ENCODE measurements at regions not wholly inside any gene's neighbourhood (a gene's known extent, or its start where the extent isn't known, plus 50 kb on each side); places are given as distances from the start of the nearest gene placed in this dataset.

DNA sequence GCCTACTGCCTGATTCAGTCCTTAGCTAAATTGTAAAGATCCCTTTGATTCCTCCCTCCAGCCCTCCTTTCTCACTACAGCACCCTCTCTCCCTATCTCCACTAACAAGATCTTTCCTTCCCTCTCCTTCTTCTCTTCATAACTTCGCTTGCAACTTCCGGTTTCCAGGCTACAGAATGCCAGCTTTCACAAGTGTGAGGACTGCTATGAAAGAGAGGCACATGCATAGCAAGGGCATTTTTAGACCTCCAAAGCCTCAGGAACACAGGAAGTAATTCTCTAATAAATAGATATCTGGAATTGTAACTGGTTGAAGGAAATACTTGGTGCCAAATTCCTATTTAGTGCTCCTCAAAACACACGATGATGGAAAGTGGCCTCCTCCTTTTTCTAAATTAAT is 196.7 kb downstream of the HLX start (continued):
- TF ChIP-seq, protein P1, sequence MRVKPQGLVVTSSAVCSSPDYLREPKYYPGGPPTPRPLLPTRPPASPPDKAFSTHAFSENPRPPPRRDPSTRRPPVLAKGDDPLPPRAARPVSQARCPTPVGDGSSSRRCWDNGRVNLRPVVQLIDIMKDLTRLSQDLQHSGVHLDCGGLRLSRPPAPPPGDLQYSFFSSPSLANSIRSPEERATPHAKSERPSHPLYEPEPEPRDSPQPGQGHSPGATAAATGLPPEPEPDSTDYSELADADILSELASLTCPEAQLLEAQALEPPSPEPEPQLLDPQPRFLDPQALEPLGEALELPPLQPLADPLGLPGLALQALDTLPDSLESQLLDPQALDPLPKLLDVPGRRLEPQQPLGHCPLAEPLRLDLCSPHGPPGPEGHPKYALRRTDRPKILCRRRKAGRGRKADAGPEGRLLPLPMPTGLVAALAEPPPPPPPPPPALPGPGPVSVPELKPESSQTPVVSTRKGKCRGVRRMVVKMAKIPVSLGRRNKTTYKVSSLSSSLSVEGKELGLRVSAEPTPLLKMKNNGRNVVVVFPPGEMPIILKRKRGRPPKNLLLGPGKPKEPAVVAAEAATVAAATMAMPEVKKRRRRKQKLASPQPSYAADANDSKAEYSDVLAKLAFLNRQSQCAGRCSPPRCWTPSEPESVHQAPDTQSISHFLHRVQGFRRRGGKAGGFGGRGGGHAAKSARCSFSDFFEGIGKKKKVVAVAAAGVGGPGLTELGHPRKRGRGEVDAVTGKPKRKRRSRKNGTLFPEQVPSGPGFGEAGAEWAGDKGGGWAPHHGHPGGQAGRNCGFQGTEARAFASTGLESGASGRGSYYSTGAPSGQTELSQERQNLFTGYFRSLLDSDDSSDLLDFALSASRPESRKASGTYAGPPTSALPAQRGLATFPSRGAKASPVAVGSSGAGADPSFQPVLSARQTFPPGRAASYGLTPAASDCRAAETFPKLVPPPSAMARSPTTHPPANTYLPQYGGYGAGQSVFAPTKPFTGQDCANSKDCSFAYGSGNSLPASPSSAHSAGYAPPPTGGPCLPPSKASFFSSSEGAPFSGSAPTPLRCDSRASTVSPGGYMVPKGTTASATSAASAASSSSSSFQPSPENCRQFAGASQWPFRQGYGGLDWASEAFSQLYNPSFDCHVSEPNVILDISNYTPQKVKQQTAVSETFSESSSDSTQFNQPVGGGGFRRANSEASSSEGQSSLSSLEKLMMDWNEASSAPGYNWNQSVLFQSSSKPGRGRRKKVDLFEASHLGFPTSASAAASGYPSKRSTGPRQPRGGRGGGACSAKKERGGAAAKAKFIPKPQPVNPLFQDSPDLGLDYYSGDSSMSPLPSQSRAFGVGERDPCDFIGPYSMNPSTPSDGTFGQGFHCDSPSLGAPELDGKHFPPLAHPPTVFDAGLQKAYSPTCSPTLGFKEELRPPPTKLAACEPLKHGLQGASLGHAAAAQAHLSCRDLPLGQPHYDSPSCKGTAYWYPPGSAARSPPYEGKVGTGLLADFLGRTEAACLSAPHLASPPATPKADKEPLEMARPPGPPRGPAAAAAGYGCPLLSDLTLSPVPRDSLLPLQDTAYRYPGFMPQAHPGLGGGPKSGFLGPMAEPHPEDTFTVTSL (CRISPR knock-in tag; IDR thresholded peaks at IDR 0.05; ENCODE audit: borderline replicate concordance), result no peak
- TF ChIP-seq ATRX (CRISPR knock-in tag; IDR thresholded peaks at IDR 0.05; ENCODE audit: borderline replicate concordance) (no peak), SRSF4 (IDR thresholded peaks at IDR 0.05; ENCODE audit: low read depth, low read length, poor library complexity, severe bottlenecking) (no peak), NFKB2 (CRISPR knock-in tag; IDR thresholded peaks at IDR 0.05; ENCODE audit: borderline replicate concordance) (no peak), CEBPG (CRISPR knock-in tag; IDR thresholded peaks at IDR 0.05) (no peak), KLF11 (CRISPR knock-in tag; IDR thresholded peaks at IDR 0.05) (no peak), AGO2 (optimal IDR thresholded peaks at IDR 0.05; ENCODE audit: low read depth, low read length) (no peak), ZNF30 (CRISPR knock-in tag; IDR thresholded peaks at IDR 0.05) (no peak), ARID2 (CRISPR knock-in tag; IDR thresholded peaks at IDR 0.05; ENCODE audit: borderline replicate concordance) (no peak)
- TF ChIP-seq, protein P2, sequence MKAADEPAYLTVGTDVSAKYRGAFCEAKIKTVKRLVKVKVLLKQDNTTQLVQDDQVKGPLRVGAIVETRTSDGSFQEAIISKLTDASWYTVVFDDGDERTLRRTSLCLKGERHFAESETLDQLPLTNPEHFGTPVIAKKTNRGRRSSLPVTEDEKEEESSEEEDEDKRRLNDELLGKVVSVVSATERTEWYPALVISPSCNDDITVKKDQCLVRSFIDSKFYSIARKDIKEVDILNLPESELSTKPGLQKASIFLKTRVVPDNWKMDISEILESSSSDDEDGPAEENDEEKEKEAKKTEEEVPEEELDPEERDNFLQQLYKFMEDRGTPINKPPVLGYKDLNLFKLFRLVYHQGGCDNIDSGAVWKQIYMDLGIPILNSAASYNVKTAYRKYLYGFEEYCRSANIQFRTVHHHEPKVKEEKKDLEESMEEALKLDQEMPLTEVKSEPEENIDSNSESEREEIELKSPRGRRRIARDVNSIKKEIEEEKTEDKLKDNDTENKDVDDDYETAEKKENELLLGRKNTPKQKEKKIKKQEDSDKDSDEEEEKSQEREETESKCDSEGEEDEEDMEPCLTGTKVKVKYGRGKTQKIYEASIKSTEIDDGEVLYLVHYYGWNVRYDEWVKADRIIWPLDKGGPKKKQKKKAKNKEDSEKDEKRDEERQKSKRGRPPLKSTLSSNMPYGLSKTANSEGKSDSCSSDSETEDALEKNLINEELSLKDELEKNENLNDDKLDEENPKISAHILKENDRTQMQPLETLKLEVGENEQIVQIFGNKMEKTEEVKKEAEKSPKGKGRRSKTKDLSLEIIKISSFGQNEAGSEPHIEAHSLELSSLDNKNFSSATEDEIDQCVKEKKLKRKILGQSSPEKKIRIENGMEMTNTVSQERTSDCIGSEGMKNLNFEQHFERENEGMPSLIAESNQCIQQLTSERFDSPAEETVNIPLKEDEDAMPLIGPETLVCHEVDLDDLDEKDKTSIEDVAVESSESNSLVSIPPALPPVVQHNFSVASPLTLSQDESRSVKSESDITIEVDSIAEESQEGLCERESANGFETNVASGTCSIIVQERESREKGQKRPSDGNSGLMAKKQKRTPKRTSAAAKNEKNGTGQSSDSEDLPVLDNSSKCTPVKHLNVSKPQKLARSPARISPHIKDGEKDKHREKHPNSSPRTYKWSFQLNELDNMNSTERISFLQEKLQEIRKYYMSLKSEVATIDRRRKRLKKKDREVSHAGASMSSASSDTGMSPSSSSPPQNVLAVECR (CRISPR knock-in tag; IDR thresholded peaks at IDR 0.05; ENCODE audit: borderline replicate concordance), result no peak
- TF ChIP-seq, protein P3, sequence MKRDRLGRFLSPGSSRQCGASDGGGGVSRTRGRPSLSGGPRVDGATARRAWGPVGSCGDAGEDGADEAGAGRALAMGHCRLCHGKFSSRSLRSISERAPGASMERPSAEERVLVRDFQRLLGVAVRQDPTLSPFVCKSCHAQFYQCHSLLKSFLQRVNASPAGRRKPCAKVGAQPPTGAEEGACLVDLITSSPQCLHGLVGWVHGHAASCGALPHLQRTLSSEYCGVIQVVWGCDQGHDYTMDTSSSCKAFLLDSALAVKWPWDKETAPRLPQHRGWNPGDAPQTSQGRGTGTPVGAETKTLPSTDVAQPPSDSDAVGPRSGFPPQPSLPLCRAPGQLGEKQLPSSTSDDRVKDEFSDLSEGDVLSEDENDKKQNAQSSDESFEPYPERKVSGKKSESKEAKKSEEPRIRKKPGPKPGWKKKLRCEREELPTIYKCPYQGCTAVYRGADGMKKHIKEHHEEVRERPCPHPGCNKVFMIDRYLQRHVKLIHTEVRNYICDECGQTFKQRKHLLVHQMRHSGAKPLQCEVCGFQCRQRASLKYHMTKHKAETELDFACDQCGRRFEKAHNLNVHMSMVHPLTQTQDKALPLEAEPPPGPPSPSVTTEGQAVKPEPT (CRISPR knock-in tag; IDR thresholded peaks at IDR 0.05; ENCODE audit: low read depth), result no peak
- TF ChIP-seq, protein P4, sequence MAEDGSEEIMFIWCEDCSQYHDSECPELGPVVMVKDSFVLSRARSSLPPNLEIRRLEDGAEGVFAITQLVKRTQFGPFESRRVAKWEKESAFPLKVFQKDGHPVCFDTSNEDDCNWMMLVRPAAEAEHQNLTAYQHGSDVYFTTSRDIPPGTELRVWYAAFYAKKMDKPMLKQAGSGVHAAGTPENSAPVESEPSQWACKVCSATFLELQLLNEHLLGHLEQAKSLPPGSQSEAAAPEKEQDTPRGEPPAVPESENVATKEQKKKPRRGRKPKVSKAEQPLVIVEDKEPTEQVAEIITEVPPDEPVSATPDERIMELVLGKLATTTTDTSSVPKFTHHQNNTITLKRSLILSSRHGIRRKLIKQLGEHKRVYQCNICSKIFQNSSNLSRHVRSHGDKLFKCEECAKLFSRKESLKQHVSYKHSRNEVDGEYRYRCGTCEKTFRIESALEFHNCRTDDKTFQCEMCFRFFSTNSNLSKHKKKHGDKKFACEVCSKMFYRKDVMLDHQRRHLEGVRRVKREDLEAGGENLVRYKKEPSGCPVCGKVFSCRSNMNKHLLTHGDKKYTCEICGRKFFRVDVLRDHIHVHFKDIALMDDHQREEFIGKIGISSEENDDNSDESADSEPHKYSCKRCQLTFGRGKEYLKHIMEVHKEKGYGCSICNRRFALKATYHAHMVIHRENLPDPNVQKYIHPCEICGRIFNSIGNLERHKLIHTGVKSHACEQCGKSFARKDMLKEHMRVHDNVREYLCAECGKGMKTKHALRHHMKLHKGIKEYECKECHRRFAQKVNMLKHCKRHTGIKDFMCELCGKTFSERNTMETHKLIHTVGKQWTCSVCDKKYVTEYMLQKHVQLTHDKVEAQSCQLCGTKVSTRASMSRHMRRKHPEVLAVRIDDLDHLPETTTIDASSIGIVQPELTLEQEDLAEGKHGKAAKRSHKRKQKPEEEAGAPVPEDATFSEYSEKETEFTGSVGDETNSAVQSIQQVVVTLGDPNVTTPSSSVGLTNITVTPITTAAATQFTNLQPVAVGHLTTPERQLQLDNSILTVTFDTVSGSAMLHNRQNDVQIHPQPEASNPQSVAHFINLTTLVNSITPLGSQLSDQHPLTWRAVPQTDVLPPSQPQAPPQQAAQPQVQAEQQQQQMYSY (CRISPR knock-in tag; IDR thresholded peaks at IDR 0.05), result no peak

All from HepG2 (cell line).